HUES48 (cell line): ENCODE measurements at regions not wholly inside any gene's neighbourhood (a gene's known extent, or its start where the extent isn't known, plus 50 kb on each side); places are given as distances from the start of the nearest gene placed in this dataset.

Source experiments
- H3K27ac ChIP-seq: one replicate; pipeline ENCODE4 v1.7.0; 2013; ENCODE audit warnings: low read depth, low read length, inconsistent platforms
- H3K27me3 ChIP-seq: 2 replicates; pipeline ENCODE4 v1.6.1; 2013; ENCODE audit warnings: mild to moderate bottlenecking, low read length; ENCODE audit not compliant: control insufficient read depth, insufficient read depth
- H3K36me3 ChIP-seq: 2 replicates; pipeline ENCODE4 v1.6.1; 2013; ENCODE audit warnings: low read length; ENCODE audit not compliant: control insufficient read depth, insufficient read depth
- H3K4me1 ChIP-seq: 2 replicates; pipeline ENCODE4 v1.6.1; 2013; ENCODE audit warnings: mild to moderate bottlenecking, low read length; ENCODE audit not compliant: control insufficient read depth, insufficient read depth
- H3K4me3 ChIP-seq: 2 replicates; pipeline ENCODE4 v1.5.1; 2013; ENCODE audit warnings: mild to moderate bottlenecking, low read depth, low read length
- H3K9ac ChIP-seq: 2 replicates; pipeline ENCODE4 v1.6.1; 2013; ENCODE audit warnings: mild to moderate bottlenecking, low read depth, low read length, moderate library complexity
- H3K9me3 ChIP-seq: 2 replicates; pipeline ENCODE4 v1.6.1; 2013; ENCODE audit warnings: low read length; ENCODE audit not compliant: control insufficient read depth, insufficient read depth

- Histone ChIP-seq H3K36me3 (no peaks in the 10 kb centered on the region), H3K4me1 (peaks cover 12% of the 10 kb centered on the region), H3K9me3 (no peaks in the 10 kb centered on the region), H3K27me3 (no peaks in the 10 kb centered on the region), H3K27ac (no peak overlapping the region), H3K9ac (no peak overlapping the region), H3K4me3 (no peak overlapping the region)
Observed at GRCh38 chr10:8380833-8381496, 326.5 kb downstream of the GATA3 start.

GRCh38 chr10:8386781-8387180 lies 332.3 kb downstream of the GATA3 start:
- Histone ChIP-seq H3K4me3 (no peak overlapping the region), H3K27ac (no peak overlapping the region), H3K36me3 (no peaks in the 10 kb centered on the region), H3K27me3 (no peaks in the 10 kb centered on the region), H3K9ac (no peak overlapping the region), H3K9me3 (no peaks in the 10 kb centered on the region), H3K4me1 (no peaks in the 10 kb centered on the region)

GRCh38 chr10:8389630-8390029 lies 335.1 kb downstream of the GATA3 start:
- H3K9me3 ChIP-seq: no peaks in the 10 kb centered on the region
- H3K27ac ChIP-seq: no peak overlapping the region
- H3K9ac ChIP-seq: no peak overlapping the region
- H3K4me3 ChIP-seq: no peak overlapping the region
- no peaks in the 10 kb centered on the region for H3K36me3 ChIP-seq
- H3K4me1 ChIP-seq: no peaks in the 10 kb centered on the region
- no peaks in the 10 kb centered on the region for H3K27me3 ChIP-seq

- Histone ChIP-seq H3K4me1 (no peaks in the 10 kb centered on the region), H3K9ac (no peak overlapping the region), H3K9me3 (no peaks in the 10 kb centered on the region), H3K36me3 (no peaks in the 10 kb centered on the region), H3K4me3 (no peak overlapping the region), H3K27me3 (no peaks in the 10 kb centered on the region), H3K27ac (no peak overlapping the region)
Observed at GRCh38 chr10:8392216-8392615, 337.7 kb downstream of the GATA3 start.

- Histone ChIP-seq H3K27ac (no peak overlapping the region), H3K4me1 (no peaks in the 10 kb centered on the region)
Observed at GRCh38 chr10:8393531-8393930, 339.0 kb downstream of the GATA3 start.

GRCh38 chr10:8396675-8397074 lies 342.2 kb downstream of the GATA3 start:
- Histone ChIP-seq H3K36me3 (no peaks in the 10 kb centered on the region), H3K4me1 (peaks cover 20% of the 10 kb centered on the region), H3K27me3 (no peaks in the 10 kb centered on the region), H3K27ac (no peak overlapping the region), H3K9ac (no peak overlapping the region), H3K4me3 (no peak overlapping the region), H3K9me3 (no peaks in the 10 kb centered on the region)

More at GRCh38 chr10:8393531-8393930, 339.0 kb downstream of the GATA3 start:
- Histone ChIP-seq H3K9me3 (no peaks in the 10 kb centered on the region), H3K9ac (no peak overlapping the region), H3K4me3 (no peak overlapping the region), H3K36me3 (no peaks in the 10 kb centered on the region), H3K27me3 (no peaks in the 10 kb centered on the region)

- no peak overlapping the region for H3K9ac ChIP-seq
- H3K4me1 ChIP-seq: peaks cover 25% of the 10 kb centered on the region
- no peaks in the 10 kb centered on the region for H3K9me3 ChIP-seq
- H3K27me3 ChIP-seq: no peaks in the 10 kb centered on the region
- no peaks in the 10 kb centered on the region for H3K36me3 ChIP-seq
- H3K4me3 ChIP-seq: no peak overlapping the region
- H3K27ac ChIP-seq: no peak overlapping the region
Observed at GRCh38 chr10:8398771-8399170, 344.3 kb downstream of the GATA3 start.

- Histone ChIP-seq H3K9ac (peak overlapping the region; percentile 22; the same call in 1 of the 2 replicates), H3K27ac (no peak overlapping the region), H3K4me3 (peak overlapping the region; percentile 15), H3K27me3 (no peaks in the 10 kb centered on the region), H3K4me1 (peaks cover 29% of the 10 kb centered on the region), H3K36me3 (no peaks in the 10 kb centered on the region), H3K9me3 (no peaks in the 10 kb centered on the region)
Observed at GRCh38 chr10:8400151-8400550, 345.7 kb downstream of the GATA3 start.

- H3K36me3 ChIP-seq: no peaks in the 10 kb centered on the region
- peaks cover 29% of the 10 kb centered on the region for H3K4me1 ChIP-seq
- no peak overlapping the region for H3K27ac ChIP-seq
- H3K4me3 ChIP-seq: no peak overlapping the region
- no peaks in the 10 kb centered on the region for H3K9me3 ChIP-seq
- H3K27me3 ChIP-seq: no peaks in the 10 kb centered on the region
- H3K9ac ChIP-seq: no peak overlapping the region
Observed at GRCh38 chr10:8400892-8401291, 346.4 kb downstream of the GATA3 start.

- Histone ChIP-seq H3K4me1 (peaks cover 29% of the 10 kb centered on the region), H3K36me3 (no peaks in the 10 kb centered on the region), H3K9me3 (no peaks in the 10 kb centered on the region), H3K4me3 (no peak overlapping the region), H3K9ac (no peak overlapping the region), H3K27me3 (no peaks in the 10 kb centered on the region; the same call in 1 of the 2 replicates), H3K27ac (no peak overlapping the region)
Observed at GRCh38 chr10:8401531-8401930, 347.0 kb downstream of the GATA3 start.

- Histone ChIP-seq H3K27me3 (no peaks in the 10 kb centered on the region; the same call in 1 of the 2 replicates), H3K4me3 (no peak overlapping the region), H3K9me3 (no peaks in the 10 kb centered on the region), H3K27ac (no peak overlapping the region), H3K9ac (no peak overlapping the region), H3K4me1 (peaks cover 29% of the 10 kb centered on the region), H3K36me3 (no peaks in the 10 kb centered on the region)
Observed at GRCh38 chr10:8402576-8402975, 348.1 kb downstream of the GATA3 start.
